Hippocampal formation (tissue), 2 donors: ENCODE measurements at regions not wholly inside any gene's neighbourhood (a gene's known extent, or its start where the extent isn't known, plus 50 kb on each side); places are given as distances from the start of the nearest gene placed in this dataset.
"Not testable (repeated sequence)": the region's sequence is repeated elsewhere in the genome, so short reads cannot be mapped to it uniquely, and the experiment has no call there.

Experiments used
- DNase-seq, 2 donors: peaks; one replicate each; lab custom pipeline; 2025; lab: John Stamatoyannopoulos, UW

DNA sequence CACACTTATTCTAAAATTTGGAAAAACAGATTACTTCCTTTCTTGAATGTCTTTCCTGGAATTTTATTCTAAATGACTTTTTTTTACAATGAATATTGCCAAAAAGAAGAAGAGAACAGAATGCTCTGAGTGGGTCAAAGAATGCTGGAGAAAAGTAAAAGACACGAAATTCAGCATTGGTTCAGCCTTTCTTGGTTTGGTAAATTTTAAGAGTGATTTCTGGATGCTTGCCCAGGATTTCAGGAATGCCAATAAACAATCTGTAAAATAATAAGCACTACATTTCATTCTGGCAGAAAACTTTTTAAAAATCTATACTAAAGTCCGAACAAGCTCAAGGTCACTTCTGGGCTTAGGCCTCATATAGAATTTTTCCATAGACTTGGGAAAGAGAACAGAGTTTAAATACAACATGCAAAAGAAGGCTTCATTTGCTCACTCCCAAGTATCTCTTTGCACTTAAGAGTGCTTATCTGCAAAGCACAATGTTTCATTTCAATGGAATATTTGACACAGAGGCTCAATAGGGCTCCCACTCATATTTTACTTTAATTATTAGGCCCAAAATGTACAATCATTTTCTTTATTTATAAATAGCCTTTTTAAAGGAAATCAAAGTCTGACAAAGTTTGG is 359.5 kb upstream of the ANKRD30A start:
- DNase-seq: no peak

DNA sequence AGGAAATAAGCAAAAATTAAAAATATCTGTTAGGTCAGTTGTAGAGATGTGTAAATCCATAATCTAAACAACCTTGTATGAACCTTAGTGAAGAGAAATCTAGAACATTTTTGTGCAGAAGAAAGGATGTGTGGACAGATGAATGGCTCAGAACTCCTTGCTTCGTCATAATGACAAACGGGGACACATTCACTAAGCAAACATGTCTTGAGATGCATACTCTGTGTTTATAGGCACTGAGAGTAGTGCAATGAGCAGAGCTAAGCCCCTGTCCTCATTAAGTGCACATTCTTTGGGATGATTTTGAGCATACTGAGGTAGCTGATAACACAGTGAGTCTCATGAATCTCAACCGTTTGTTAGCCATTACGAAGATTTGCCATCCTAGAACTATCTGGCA is 360.6 kb upstream of the ANKRD30A start:
- DNase-seq: no peak

DNA sequence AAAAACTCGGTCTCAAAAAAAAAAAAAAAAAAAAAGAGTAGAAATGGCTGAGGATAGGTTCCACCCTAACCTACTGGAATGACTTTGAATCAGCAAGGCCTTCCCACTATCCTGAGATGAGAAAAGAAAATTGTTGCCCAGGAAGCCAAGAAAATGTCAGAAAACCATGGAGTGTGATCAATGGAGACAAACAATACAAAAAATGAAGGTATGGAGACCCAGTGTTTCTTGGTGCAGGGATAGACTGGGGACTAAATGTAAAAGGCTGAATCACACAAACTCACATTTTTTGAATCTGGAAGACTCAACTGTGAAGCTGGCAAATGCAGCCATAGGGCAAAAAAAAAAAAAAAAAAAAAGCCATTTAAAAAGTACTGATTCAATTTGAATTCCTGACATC is 364.3 kb upstream of the ANKRD30A start:
- DNase-seq: no peak

- DNase-seq: no peak
These were observed 366.1 kb upstream of the ANKRD30A start for GRCh38 chr10:36759141-36759805.

DNA sequence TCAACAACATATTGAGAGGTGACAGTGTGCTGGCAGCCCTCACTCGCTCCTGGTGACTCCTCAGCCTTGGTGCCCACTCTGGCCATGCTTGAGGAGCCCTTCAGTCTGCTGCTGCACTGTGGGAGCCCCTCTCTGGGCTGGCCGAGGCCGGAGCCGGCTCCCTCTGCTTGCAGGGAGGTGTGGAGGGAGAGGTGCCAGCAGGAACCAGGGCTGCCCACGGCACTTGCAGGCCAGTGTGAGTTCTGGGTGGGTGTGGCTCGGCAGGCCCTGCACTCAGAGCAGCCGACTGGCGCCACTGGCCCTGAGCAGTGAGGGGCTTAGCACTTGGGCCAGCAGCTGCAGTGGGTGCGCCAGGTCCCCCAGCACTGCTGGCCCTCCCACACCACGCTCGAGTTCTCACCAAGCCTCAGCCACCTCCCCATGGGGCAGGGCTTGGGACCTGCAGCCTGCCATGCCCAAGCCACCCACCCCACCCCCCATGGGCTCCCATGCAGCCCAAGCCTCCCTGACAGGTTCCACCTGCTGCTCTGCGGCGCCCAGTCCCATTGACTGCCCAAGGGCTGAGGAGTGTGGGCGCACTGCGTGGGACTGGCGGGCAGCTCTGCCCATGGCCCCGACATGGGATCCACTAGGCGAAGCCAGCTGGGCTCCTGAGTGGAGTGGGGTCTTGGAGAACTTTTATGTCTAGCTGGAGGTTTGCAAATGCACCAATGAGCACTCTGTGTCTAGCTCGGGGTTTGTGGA is 377.1 kb upstream of the ANKRD30A start:
- no peak for DNase-seq

- DNase-seq: no peak
These were observed 385.4 kb upstream of the ANKRD30A start for GRCh38 chr10:36739884-36740445.

GRCh38 chr10:36738738-36739431 is 386.5 kb upstream of the ANKRD30A start:
- no peak for DNase-seq

GRCh38 chr10:36736311-36736710 is 389.1 kb upstream of the ANKRD30A start:
- no peak for DNase-seq

- not testable (repeated sequence) for DNase-seq
These were observed 390.8 kb upstream of the ANKRD30A start for GRCh38 chr10:36734590-36734989.

DNA sequence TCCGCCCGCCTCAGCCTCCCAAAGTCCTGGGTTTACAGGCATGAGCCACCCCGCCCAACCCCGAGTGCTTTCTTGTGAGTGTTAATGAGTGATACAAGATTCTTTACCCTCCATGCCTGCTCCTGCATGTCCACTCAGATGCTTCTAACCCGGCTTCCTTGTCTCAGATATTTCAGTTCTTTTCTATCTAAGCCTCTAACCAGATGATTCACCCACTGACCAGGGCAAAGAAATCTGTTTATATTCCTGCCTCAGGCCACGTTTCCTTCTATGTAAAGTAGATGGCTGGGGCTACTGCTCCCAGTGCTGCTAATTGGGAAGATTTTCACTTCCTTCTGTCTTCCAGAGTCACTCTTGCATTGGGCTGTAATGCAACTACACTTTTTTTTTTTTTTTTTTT is 395.1 kb upstream of the ANKRD30A start:
- no peak for DNase-seq

DNA sequence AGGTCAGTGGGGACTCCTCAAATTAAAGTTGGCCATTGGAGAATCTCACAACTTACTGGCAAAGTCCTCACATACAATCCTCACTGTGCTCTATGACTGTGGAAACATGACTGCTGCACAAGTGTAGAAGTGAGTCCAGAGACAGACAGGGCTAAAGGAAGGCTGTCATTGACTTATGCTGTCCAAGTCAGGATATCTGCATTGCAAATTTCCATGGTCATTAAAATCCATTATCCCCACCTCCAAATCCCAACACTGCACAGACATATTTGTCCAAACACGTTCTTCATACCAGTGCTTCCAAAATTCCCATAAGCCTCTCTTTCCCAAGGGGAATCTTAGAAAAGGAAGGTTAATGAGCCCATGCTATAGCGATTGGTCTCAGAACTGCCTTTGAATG is 396.8 kb upstream of the ANKRD30A start:
- no peak for DNase-seq

DNA sequence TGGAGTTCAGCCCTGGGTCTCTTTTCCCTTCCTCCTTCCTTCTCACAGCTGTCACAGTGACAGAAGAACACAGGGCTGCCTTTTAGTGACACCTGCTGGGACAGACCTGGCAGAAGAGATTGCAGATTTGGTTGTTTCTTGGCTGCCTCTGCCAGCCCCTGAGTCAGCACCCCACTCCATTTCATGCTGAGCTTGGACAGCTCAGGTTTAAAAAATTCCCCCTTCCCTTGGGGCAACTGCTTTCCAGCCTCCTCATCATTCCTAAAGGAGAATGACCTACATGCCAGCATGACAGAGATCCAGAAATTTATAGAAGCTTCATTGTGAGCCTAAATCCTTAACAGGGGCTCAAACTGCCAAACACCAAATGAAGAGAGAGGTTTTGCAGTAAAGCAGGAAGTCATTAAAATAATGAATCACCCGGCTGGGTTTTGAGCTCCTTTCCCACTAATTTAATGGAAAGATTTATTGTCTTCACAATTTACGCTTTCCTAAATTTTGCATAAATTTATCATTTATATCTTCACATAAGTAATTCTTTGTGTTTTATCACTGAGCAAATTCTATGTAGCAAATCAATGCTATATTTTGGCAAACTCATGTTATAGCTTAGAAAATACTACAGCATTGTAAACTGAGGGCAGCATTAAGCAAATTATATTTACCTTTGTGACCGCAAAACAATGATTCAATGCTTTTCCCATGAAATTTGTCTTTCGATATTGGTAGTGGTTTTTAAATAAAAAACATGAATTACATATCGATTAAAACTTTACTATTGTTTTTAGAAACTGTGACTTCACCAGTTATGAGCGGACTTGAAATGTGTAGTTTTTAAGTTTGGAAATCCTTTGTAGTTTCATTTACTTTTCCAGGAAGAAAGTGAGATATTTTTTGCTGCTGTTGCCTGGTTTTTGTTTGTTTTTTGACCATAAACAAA is 399.5 kb upstream of the ANKRD30A start:
- peak; percentile 9 to 16 for DNase-seq

GRCh38 chr10:36722777-36723176 is 402.6 kb upstream of the ANKRD30A start:
- DNase-seq: no peak

GRCh38 chr10:36721871-36722270 is 403.5 kb upstream of the ANKRD30A start:
- no peak for DNase-seq

DNA sequence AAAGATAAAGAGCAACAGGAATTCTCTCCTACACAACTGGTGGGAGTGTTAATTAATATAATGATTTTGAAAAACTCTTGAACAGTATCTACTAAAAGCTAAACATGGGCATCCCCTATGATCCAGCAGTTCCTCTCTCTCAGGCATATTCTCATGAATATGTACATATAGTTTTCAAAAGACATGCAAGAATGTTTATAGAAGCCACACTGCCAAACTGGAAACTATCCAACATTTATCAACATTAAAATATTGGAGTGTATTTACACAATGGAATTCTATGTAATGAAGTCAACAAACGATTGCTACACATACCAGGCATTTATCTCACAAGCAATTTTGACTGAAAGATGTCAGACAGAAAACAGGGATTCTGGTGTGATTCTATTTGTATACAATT is 404.5 kb upstream of the ANKRD30A start:
- DNase-seq: no peak

DNA sequence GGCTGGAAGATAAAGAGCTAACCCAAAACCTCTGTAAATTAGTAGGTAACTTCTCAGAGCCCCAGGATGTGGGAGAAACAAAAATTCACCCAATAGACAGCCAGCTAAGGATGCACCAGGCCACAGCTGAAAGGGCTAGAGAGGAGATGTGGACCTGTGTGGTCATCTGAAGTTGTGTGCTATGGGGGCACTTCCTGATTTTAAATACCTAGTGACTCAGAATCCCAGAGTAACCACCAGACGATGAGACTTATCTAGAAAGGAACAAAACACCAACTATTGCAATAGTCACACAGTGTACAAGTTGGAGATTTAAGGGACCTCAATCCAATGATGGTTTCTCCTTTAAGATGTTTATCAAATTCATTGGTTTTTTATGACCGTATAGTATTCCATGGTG is 408.3 kb upstream of the ANKRD30A start:
- DNase-seq: no peak

DNA sequence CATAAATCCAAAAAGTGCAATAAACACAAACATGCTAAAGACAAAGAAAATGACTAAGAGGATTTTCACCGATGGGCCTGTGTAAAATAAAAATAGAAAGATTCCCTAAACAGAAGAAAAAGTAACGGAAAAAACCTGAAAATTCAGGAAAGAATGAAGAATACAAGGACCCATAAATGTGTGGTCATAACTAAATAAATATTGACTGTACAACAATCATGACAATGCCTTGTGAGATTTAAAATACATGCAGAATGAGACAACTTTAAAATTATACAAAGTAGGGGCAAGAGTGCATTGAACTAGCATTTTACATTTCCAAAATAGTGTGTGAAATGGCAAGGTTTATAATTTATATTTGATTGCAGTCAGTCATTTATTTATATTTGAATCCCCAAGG is 409.1 kb upstream of the ANKRD30A start:
- no peak for DNase-seq

GRCh38 chr10:36712695-36713094 is 412.7 kb upstream of the ANKRD30A start:
- no peak for DNase-seq

- no peak for DNase-seq
These were observed 414.0 kb upstream of the ANKRD30A start for GRCh38 chr10:36711361-36711760.

GRCh38 chr10:36704124-36704523 is 421.3 kb upstream of the ANKRD30A start:
- no peak for DNase-seq

DNA sequence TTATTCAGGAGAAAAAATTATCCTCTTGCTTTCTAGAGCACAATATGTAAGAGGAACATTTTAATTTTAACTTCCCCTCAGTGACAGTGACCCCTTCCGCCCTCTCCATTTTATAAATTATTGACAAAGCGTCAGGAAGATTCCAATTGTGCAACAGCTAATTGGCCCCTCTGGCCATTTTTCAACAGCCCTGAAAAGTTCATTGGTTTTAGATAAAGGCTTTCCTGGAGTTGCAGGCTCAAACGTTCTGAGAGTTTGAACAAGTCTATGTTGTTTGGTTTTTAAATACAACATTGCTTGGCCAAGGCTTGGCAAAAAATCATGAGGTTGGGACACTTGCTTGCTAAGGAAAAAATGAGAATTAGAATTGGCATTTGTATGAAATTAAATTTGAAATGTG is 422.2 kb upstream of the ANKRD30A start:
- DNase-seq: peak in 1 of 2 donors; percentile 6
